KMS-11 (cell line): ENCODE measurements at regions not wholly inside any gene's neighbourhood (a gene's known extent, or its start where the extent isn't known, plus 50 kb on each side); places are given as distances from the start of the nearest gene placed in this dataset.
A peak's percentile ranks its signal among the peaks of the same experiment; 100 is the strongest.

Experiments
- H2AFZ ChIP-seq: fragments of 200-600 bp; sonication (generic); 2 replicates; pipeline ENCODE4 v1.6.1; 2016; ENCODE audit warnings: antibody characterized with exemption, mixed run types, low read depth
- H3K27ac ChIP-seq: fragments of 200-600 bp; sonication (generic); 2 replicates; pipeline ENCODE4 v1.6.1; 2016; ENCODE audit warnings: mild to moderate bottlenecking, mixed run types
- H3K27me3 ChIP-seq: fragments of 200-600 bp; sonication (generic); 2 replicates; pipeline ENCODE4 v1.6.1; 2017; ENCODE audit warnings: mild to moderate bottlenecking, low read depth, mixed run types, moderate library complexity; ENCODE audit not compliant: insufficient read depth
- H3K36me3 ChIP-seq: fragments of 200-600 bp; sonication (generic); 2 replicates; pipeline ENCODE4 v1.6.1; 2017; ENCODE audit warnings: mild to moderate bottlenecking, mixed run types; ENCODE audit not compliant: insufficient read depth
- H3K4me1 ChIP-seq: fragments of 200-600 bp; sonication (generic); 2 replicates; pipeline ENCODE4 v1.6.1; 2016; ENCODE audit warnings: mild to moderate bottlenecking, low read depth, mixed run types; ENCODE audit not compliant: poor library complexity, severe bottlenecking
- H3K4me2 ChIP-seq: fragments of 200-600 bp; sonication (generic); 2 replicates; pipeline ENCODE4 v1.7.0; 2016; ENCODE audit warnings: mild to moderate bottlenecking, mixed run types
- H3K4me3 ChIP-seq: fragments of 200-600 bp; sonication (generic); IDR thresholded peaks from 2 replicates; pipeline ENCODE4 v1.6.1; 2017; ENCODE audit warnings: low read depth, low read length, mixed read lengths; ENCODE audit not compliant: insufficient read depth
- H3K79me2 ChIP-seq: fragments of 200-600 bp; sonication (generic); 2 replicates; pipeline ENCODE4 v1.6.1; 2016; ENCODE audit warnings: low read depth, mixed run types; ENCODE audit not compliant: insufficient read depth
- H3K9ac ChIP-seq: fragments of 200-600 bp; sonication (generic); 2 replicates; pipeline ENCODE4 v1.6.1; 2016; ENCODE audit warnings: mild to moderate bottlenecking, mixed run types
- H4K20me1 ChIP-seq: fragments of 200-600 bp; sonication (generic); 2 replicates; pipeline ENCODE4 v1.6.1; 2016; ENCODE audit warnings: mild to moderate bottlenecking, mixed run types; ENCODE audit not compliant: insufficient read depth
- CTCF ChIP-seq: fragments of 200-600 bp; sonication (generic); conservative IDR thresholded peaks from 2 replicates; pipeline ENCODE4 v1.6.1; 2017; ENCODE audit warnings: low read depth, mild to moderate bottlenecking, antibody characterized with exemption, low read length, moderate library complexity, mixed read lengths

- no peak for TF ChIP-seq CTCF
- Histone ChIP-seq H4K20me1 (no peaks in the 10 kb centered on the region), H3K4me3 (no peak overlapping the region), H3K36me3 (no peaks in the 10 kb centered on the region), H3K9ac (no peak overlapping the region), H2AFZ (no peak overlapping the region), H3K4me2 (no peak overlapping the region), H3K27me3 (no peaks in the 10 kb centered on the region), H3K27ac (no peak overlapping the region), H3K4me1 (no peaks in the 10 kb centered on the region), H3K79me2 (no peaks in the 10 kb centered on the region)
Observed at GRCh38 chr11:23295241-23295640, 435.0 kb upstream of the CCDC179 start.

- no peaks in the 10 kb centered on the region for H3K79me2 ChIP-seq
- H3K27me3 ChIP-seq = no peaks in the 10 kb centered on the region
- no peaks in the 10 kb centered on the region for H3K36me3 ChIP-seq
- H3K4me2 ChIP-seq = no peak overlapping the region
- H3K9ac ChIP-seq = no peak overlapping the region
- no peaks in the 10 kb centered on the region for H4K20me1 ChIP-seq
- H3K4me1 ChIP-seq = peaks cover 4% of the 10 kb centered on the region
- no peak for TF ChIP-seq CTCF
- no peak overlapping the region for H3K27ac ChIP-seq
- H3K4me3 ChIP-seq = no peak overlapping the region
- no peak overlapping the region for H2AFZ ChIP-seq
Observed at GRCh38 chr11:23308041-23308440, 447.8 kb upstream of the CCDC179 start.

- no peak for TF ChIP-seq CTCF
- Histone ChIP-seq H2AFZ (no peak overlapping the region), H3K9ac (no peak overlapping the region), H3K36me3 (no peaks in the 10 kb centered on the region), H3K79me2 (no peaks in the 10 kb centered on the region), H3K4me3 (no peak overlapping the region), H3K4me2 (no peak overlapping the region), H3K27ac (no peak overlapping the region), H4K20me1 (no peaks in the 10 kb centered on the region), H3K27me3 (no peaks in the 10 kb centered on the region), H3K4me1 (peaks cover 8% of the 10 kb centered on the region)
Observed at GRCh38 chr11:23310276-23310675, 450.0 kb upstream of the CCDC179 start.

- peaks cover 8% of the 10 kb centered on the region for H3K4me1 ChIP-seq
- H3K79me2 ChIP-seq = no peaks in the 10 kb centered on the region
- H3K27ac ChIP-seq = peak overlapping the region; percentile 25; the same call in 1 of the 2 replicates
- no peak overlapping the region for H3K9ac ChIP-seq
- H2AFZ ChIP-seq = no peak overlapping the region
- H3K36me3 ChIP-seq = no peaks in the 10 kb centered on the region
- no peak for TF ChIP-seq CTCF
- peak overlapping the region; percentile 10; the same call in 1 of the 2 replicates for H3K4me2 ChIP-seq
- H3K4me3 ChIP-seq = no peak overlapping the region
- no peaks in the 10 kb centered on the region for H3K27me3 ChIP-seq
- H4K20me1 ChIP-seq = no peaks in the 10 kb centered on the region
Observed at GRCh38 chr11:23311986-23312940, 452.0 kb upstream of the CCDC179 start.
